CD4-positive, CD25-positive, alpha-beta regulatory T cell (primary cell): ENCODE measurements at regions not wholly inside any gene's neighbourhood (a gene's known extent, or its start where the extent isn't known, plus 50 kb on each side); places are given as distances from the start of the nearest gene placed in this dataset.
"Not testable (repeated sequence)": the region's sequence is repeated elsewhere in the genome, so short reads cannot be mapped to it uniquely, and the experiment has no call there.

Experiments used
- ATAC-seq, 2 donors: fragments of 150-1000 bp; cut with Tn5 transposase; one replicate each; pipeline ENCODE4 v1.10.0; 2021; ENCODE audit warnings: low read depth in 2 of 2, moderate number of reproducible peaks in 2 of 2, moderate library complexity in 1 of 2
- DNase-seq, 3 donors: peaks; one replicate each; pipeline versions ENCODE4 v3.0.0 to v3.0.0-alpha.2; 2012 to 2022; ENCODE audit warnings: mixed read lengths in 1 of 3
- H3K27ac ChIP-seq: one replicate; pipeline ENCODE4 v1.7.0; 2013; ENCODE audit warnings: mild to moderate bottlenecking, low read length; ENCODE audit not compliant: insufficient read depth, poor library complexity, severe bottlenecking
- H3K27me3 ChIP-seq: one replicate; pipeline ENCODE4 v1.7.0; 2013; ENCODE audit warnings: low read length; ENCODE audit not compliant: control insufficient read depth, insufficient read depth
- H3K36me3 ChIP-seq: one replicate; pipeline ENCODE4 v1.7.0; 2013; ENCODE audit warnings: mild to moderate bottlenecking, low read length, moderate library complexity; ENCODE audit not compliant: control insufficient read depth, insufficient read depth
- H3K4me1 ChIP-seq: 2 replicates; pipeline ENCODE4 v1.7.0; 2013; ENCODE audit warnings: mild to moderate bottlenecking, low read length; ENCODE audit not compliant: insufficient read depth, control insufficient read depth, poor library complexity, severe bottlenecking
- H3K4me3 ChIP-seq: one replicate; pipeline ENCODE4 v1.7.0; 2013; ENCODE audit warnings: low read depth, mild to moderate bottlenecking, low read length, moderate library complexity
- H3K9me3 ChIP-seq, 2 experiments: 1 replicate in 1 of 2; 2 replicates in 1 of 2; pipeline ENCODE4 v1.7.0; 2013; ENCODE audit warnings: low read length in 2 of 2, mild to moderate bottlenecking in 1 of 2, moderate library complexity in 1 of 2; ENCODE audit not compliant: control insufficient read depth in 2 of 2
- H3K27ac Mint-ChIP-seq, 3 donors: one replicate each; pipeline ENCODE4 v1.8.0; 2020 to 2022; ENCODE audit warnings: mild to moderate bottlenecking in 3 of 3, mixed read lengths in 3 of 3, moderate library complexity in 2 of 3
- H3K27me3 Mint-ChIP-seq: one replicate; pipeline ENCODE4 v1.8.0; 2022; ENCODE audit warnings: mild to moderate bottlenecking, mixed read lengths
- H3K36me3 Mint-ChIP-seq: one replicate; pipeline ENCODE4 v1.8.0; 2020; ENCODE audit warnings: mixed read lengths
- H3K4me1 Mint-ChIP-seq, 4 donors: one replicate each; pipeline ENCODE4 v1.8.0; 2020 to 2022; ENCODE audit warnings: mixed read lengths in 4 of 4, mild to moderate bottlenecking in 1 of 4
- H3K4me3 Mint-ChIP-seq, 4 donors: one replicate each; pipeline ENCODE4 v1.8.0; 2020 to 2022; ENCODE audit warnings: mild to moderate bottlenecking in 4 of 4, mixed read lengths in 4 of 4, moderate library complexity in 3 of 4
- H3K9me3 Mint-ChIP-seq, 7 donors: one replicate each; pipeline ENCODE4 v1.8.0; 2020 to 2022; ENCODE audit warnings: mixed read lengths in 7 of 7, mild to moderate bottlenecking in 3 of 7, moderate library complexity in 2 of 7

GRCh38 chr6:60779591-60779990 lies 1506.4 kb downstream of the KHDRBS2 start:
- not testable (repeated sequence) for H3K4me3 ChIP-seq, DNase-seq, H3K36me3 Mint-ChIP-seq, H3K27ac Mint-ChIP-seq, ATAC-seq, H3K36me3 ChIP-seq, H3K27me3 ChIP-seq, H3K27me3 Mint-ChIP-seq, H3K27ac ChIP-seq, H3K4me1 Mint-ChIP-seq, H3K4me3 Mint-ChIP-seq, H3K9me3 ChIP-seq, H3K4me1 ChIP-seq
- H3K9me3 Mint-ChIP-seq, result peaks cover 0 to 17% (median 6%) of the 10 kb centered on the region in 7 donors

- H3K27ac Mint-ChIP-seq, H3K27me3 ChIP-seq, H3K9me3 ChIP-seq, H3K36me3 Mint-ChIP-seq, ATAC-seq, H3K4me3 ChIP-seq, H3K27ac ChIP-seq, H3K36me3 ChIP-seq, H3K4me1 ChIP-seq, DNase-seq, H3K4me3 Mint-ChIP-seq, H3K27me3 Mint-ChIP-seq, H3K4me1 Mint-ChIP-seq: not testable (repeated sequence)
- H3K9me3 Mint-ChIP-seq, result peaks cover 0 to 26% (median 5%) of the 10 kb centered on the region in 7 donors
Observed at GRCh38 chr6:60767791-60768499, 1518.1 kb downstream of the KHDRBS2 start.

- peaks cover 1 to 25% (median 5%) of the 10 kb centered on the region in 7 donors for H3K9me3 Mint-ChIP-seq
- H3K4me3 ChIP-seq, ATAC-seq: not testable (repeated sequence)
Observed at GRCh38 chr6:60765331-60765730, 1520.7 kb downstream of the KHDRBS2 start.

GRCh38 chr6:60763464-60764080 lies 1522.5 kb downstream of the KHDRBS2 start:
- H3K27me3 ChIP-seq, H3K4me1 Mint-ChIP-seq, DNase-seq, ATAC-seq, H3K27ac ChIP-seq, H3K4me3 Mint-ChIP-seq, H3K27me3 Mint-ChIP-seq, H3K27ac Mint-ChIP-seq, H3K36me3 ChIP-seq, H3K36me3 Mint-ChIP-seq, H3K9me3 ChIP-seq, H3K4me3 ChIP-seq, H3K4me1 ChIP-seq: not testable (repeated sequence)
- peaks cover 0 to 19% (median 4%) of the 10 kb centered on the region in 7 donors for H3K9me3 Mint-ChIP-seq

More at GRCh38 chr6:60765331-60765730, 1520.7 kb downstream of the KHDRBS2 start:
- not testable (repeated sequence) for H3K4me1 Mint-ChIP-seq, H3K27me3 ChIP-seq, DNase-seq, H3K4me1 ChIP-seq, H3K27ac ChIP-seq, H3K27me3 Mint-ChIP-seq, H3K4me3 Mint-ChIP-seq, H3K9me3 ChIP-seq, H3K27ac Mint-ChIP-seq, H3K36me3 Mint-ChIP-seq, H3K36me3 ChIP-seq

GRCh38 chr6:60760928-60761327 lies 1525.1 kb downstream of the KHDRBS2 start:
- DNase-seq, H3K4me1 Mint-ChIP-seq, H3K4me3 ChIP-seq, H3K27me3 ChIP-seq, H3K4me3 Mint-ChIP-seq, H3K9me3 ChIP-seq, H3K36me3 ChIP-seq, H3K36me3 Mint-ChIP-seq, H3K27ac ChIP-seq, H3K27ac Mint-ChIP-seq, ATAC-seq, H3K4me1 ChIP-seq, H3K9me3 Mint-ChIP-seq, H3K27me3 Mint-ChIP-seq: not testable (repeated sequence)

GRCh38 chr6:60759149-60759825 lies 1526.7 kb downstream of the KHDRBS2 start:
- not testable (repeated sequence) for H3K27ac Mint-ChIP-seq, H3K9me3 ChIP-seq, ATAC-seq, H3K27me3 ChIP-seq, H3K4me1 Mint-ChIP-seq, H3K27me3 Mint-ChIP-seq, H3K4me1 ChIP-seq, H3K36me3 ChIP-seq, H3K27ac ChIP-seq, H3K4me3 ChIP-seq, H3K4me3 Mint-ChIP-seq, H3K36me3 Mint-ChIP-seq, DNase-seq
- peaks cover 0 to 18% (median 6%) of the 10 kb centered on the region in 7 donors for H3K9me3 Mint-ChIP-seq

- peaks cover 0 to 18% (median 6%) of the 10 kb centered on the region in 7 donors for H3K9me3 Mint-ChIP-seq
Observed at GRCh38 chr6:60758725-60759124, 1527.3 kb downstream of the KHDRBS2 start.

More at GRCh38 chr6:60758725-60759124, 1527.3 kb downstream of the KHDRBS2 start:
- not testable (repeated sequence) for ATAC-seq, H3K36me3 Mint-ChIP-seq, H3K27me3 ChIP-seq, H3K4me3 ChIP-seq, H3K27ac Mint-ChIP-seq, H3K27me3 Mint-ChIP-seq, H3K4me1 ChIP-seq, H3K4me3 Mint-ChIP-seq, H3K4me1 Mint-ChIP-seq, DNase-seq, H3K27ac ChIP-seq, H3K36me3 ChIP-seq, H3K9me3 ChIP-seq
